ENCODE measurements at regions not wholly inside any gene's neighbourhood (a gene's known extent, or its start where the extent isn't known, plus 50 kb on each side); places are given as distances from the start of the nearest gene placed in this dataset.

GRCh38 chr4:174170906-174171305 lies 112.6 kb downstream of the FBXO8 start:
- DNase-seq (no peak), ATAC-seq (no peak)
- intact Hi-C loops (cut with DNase I) = no loop called here
- TF ChIP-seq CTCF (IDR thresholded peaks at IDR 0.05) = no peak
- no peaks in the 10 kb centered on the region for H3K36me3 ChIP-seq
- no peaks in the 10 kb centered on the region for H3K27me3 ChIP-seq
- no peaks in the 10 kb centered on the region for H3K9me3 ChIP-seq
- no peaks in the 10 kb centered on the region for H3K4me1 ChIP-seq
- no peak overlapping the region for H3K27ac ChIP-seq
- H3K4me3 ChIP-seq = no peak overlapping the region

GRCh38 chr4:174170091-174170490 lies 113.4 kb downstream of the FBXO8 start:
- no peak for TF ChIP-seq CTCF (IDR thresholded peaks at IDR 0.05)
- Histone ChIP-seq H3K4me3 (no peak overlapping the region), H3K36me3 (no peaks in the 10 kb centered on the region), H3K27ac (no peak overlapping the region), H3K9me3 (no peaks in the 10 kb centered on the region), H3K27me3 (no peaks in the 10 kb centered on the region), H3K4me1 (no peaks in the 10 kb centered on the region)
- no peak for ATAC-seq
- intact Hi-C loops (cut with DNase I) = no loop called here
- DNase-seq = no peak

GRCh38 chr4:174157106-174157607 lies 126.3 kb downstream of the FBXO8 start:
- Histone ChIP-seq H3K27ac (no peak overlapping the region), H3K4me1 (no peaks in the 10 kb centered on the region), H3K4me3 (no peak overlapping the region), H3K27me3 (peaks cover 0 to 28% of the 10 kb centered on the region in 2 donors), H3K9me3 (no peaks in the 10 kb centered on the region), H3K36me3 (no peaks in the 10 kb centered on the region)
- DNase-seq (no peak), ATAC-seq (no peak)
- no peak for TF ChIP-seq CTCF (IDR thresholded peaks at IDR 0.05)
- intact Hi-C loops (cut with DNase I) = no loop called here

GRCh38 chr4:174156239-174156826 lies 127.1 kb downstream of the FBXO8 start:
- no peaks in the 10 kb centered on the region for H3K36me3 ChIP-seq
- H3K27me3 ChIP-seq = peaks cover 0 to 28% of the 10 kb centered on the region in 2 donors
- no peaks in the 10 kb centered on the region for H3K4me1 ChIP-seq
- no peaks in the 10 kb centered on the region for H3K9me3 ChIP-seq
- intact Hi-C loops (cut with DNase I) = no loop called here
- no peak overlapping the region for H3K4me3 ChIP-seq
- no peak overlapping the region for H3K27ac ChIP-seq
- DNase-seq = peak in 1 of 4 donors; percentile 44
- peak in 1 of 2 donors; percentile 59 for TF ChIP-seq CTCF (IDR thresholded peaks at IDR 0.05)
- ATAC-seq = peak; percentile 58

GRCh38 chr4:174154215-174154854 lies 129.1 kb downstream of the FBXO8 start:
- TF ChIP-seq CTCF (IDR thresholded peaks at IDR 0.05) = no peak
- H3K27ac ChIP-seq = no peak overlapping the region
- no peak for DNase-seq
- H3K27me3 ChIP-seq = peaks cover 0 to 28% of the 10 kb centered on the region in 2 donors
- intact Hi-C loops (cut with DNase I) = no loop called here
- no peak for ATAC-seq
- no peaks in the 10 kb centered on the region for H3K4me1 ChIP-seq
- H3K9me3 ChIP-seq = no peaks in the 10 kb centered on the region
- H3K4me3 ChIP-seq = no peak overlapping the region
- no peaks in the 10 kb centered on the region for H3K36me3 ChIP-seq
